GM13976 (cell line): ENCODE measurements at regions not wholly inside any gene's neighbourhood (a gene's known extent, or its start where the extent isn't known, plus 50 kb on each side); places are given as distances from the start of the nearest gene placed in this dataset.
"Not testable (repeated sequence)": the region's sequence is repeated elsewhere in the genome, so short reads cannot be mapped to it uniquely, and the experiment has no call there.

Source experiments
- DNase-seq: peaks from one replicate; pipeline ENCODE4 v3.0.0; 2012; ENCODE audit warnings: low spot score
- in situ Hi-C: fragments of 300-500 bp; cut with MboI; formaldehyde crosslinking; loops from one replicate; pipeline ENCODE4 v1.12.0; 2022; ENCODE audit warnings: low sequenced_read_pairs, mixed read lengths, inconsistent platforms; ENCODE audit not compliant: unreplicated experiment
- TF ChIP-seq, protein P1 (sequence below): IDR thresholded peaks from 2 replicates; pipeline ENCODE4 v1.5.1; 2012; ENCODE audit warnings: borderline replicate concordance, mild to moderate bottlenecking; ENCODE audit not compliant: insufficient read depth; ENCODE audit errors: extremely low read depth, missing control alignments, control extremely low read depth

- no peak for DNase-seq
- TF ChIP-seq, protein P1, sequence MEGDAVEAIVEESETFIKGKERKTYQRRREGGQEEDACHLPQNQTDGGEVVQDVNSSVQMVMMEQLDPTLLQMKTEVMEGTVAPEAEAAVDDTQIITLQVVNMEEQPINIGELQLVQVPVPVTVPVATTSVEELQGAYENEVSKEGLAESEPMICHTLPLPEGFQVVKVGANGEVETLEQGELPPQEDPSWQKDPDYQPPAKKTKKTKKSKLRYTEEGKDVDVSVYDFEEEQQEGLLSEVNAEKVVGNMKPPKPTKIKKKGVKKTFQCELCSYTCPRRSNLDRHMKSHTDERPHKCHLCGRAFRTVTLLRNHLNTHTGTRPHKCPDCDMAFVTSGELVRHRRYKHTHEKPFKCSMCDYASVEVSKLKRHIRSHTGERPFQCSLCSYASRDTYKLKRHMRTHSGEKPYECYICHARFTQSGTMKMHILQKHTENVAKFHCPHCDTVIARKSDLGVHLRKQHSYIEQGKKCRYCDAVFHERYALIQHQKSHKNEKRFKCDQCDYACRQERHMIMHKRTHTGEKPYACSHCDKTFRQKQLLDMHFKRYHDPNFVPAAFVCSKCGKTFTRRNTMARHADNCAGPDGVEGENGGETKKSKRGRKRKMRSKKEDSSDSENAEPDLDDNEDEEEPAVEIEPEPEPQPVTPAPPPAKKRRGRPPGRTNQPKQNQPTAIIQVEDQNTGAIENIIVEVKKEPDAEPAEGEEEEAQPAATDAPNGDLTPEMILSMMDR: no peak
- in situ Hi-C loops: no loop called here
Observed at GRCh38 chr3:193149998-193150397, 91.0 kb upstream of the PLAAT1 start.

- DNase-seq, in situ Hi-C loops: not testable (repeated sequence)
Observed at GRCh38 chr3:193155044-193155781, 85.8 kb upstream of the PLAAT1 start.

DNA sequence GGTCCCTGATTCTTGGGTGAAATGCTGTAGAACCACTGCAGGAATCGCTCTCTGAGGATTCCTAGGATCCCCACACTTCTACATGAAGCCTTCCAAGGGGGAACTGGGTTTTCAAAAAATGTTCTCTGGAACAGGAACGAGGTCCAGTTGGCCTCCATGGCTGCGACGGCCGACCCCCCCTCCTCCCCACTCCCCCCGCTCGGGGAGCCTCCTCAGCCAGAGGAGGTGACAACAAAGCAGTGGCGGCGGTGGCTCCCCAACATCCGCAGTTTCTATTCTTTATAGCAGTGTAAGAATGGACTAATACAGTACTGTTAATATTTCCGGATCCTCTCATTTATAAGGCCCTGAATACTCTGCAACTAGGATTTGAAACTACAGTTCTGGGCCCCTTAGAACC, 84.0 kb upstream of the PLAAT1 start:
- in situ Hi-C loops: no loop called here
- TF ChIP-seq, protein P1: no peak
- DNase-seq: no peak

DNA sequence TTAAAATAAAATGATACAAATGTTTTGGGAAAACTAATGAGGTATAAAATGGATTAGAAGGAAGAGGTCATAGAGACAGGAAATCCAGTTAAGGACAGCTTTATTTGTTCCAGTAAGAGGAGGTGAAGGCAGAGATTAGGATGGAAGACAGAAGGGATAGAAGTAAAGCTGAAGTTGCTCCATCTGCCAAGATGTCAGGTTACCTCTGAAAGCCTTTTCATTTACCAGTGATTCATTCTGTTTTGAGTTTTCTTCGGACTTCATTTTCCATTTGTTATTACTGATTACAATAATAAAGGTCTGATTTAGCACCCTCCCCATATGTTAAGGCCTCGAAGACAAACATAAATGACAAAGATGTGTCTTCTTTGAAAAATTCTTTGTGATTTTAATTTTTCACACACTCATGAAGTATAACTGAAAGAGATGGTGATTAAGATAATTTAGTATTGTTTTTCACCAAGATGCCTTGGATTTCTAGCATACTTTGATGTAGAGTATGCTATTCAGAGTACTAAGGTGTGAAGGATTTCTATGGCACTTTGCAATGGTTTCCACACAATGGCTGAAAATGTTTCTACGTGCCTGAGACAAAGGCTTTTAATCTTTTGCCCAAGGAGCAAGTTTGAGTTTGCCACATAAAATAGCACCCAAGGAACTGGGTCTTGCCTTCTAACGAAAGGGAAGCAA, 75.4 kb upstream of the PLAAT1 start:
- TF ChIP-seq, protein P1: no peak
- in situ Hi-C loops: no loop called here
- DNase-seq: no peak

GRCh38 chr3:193168931-193169330, 72.1 kb upstream of the PLAAT1 start:
- TF ChIP-seq, protein P1: no peak
- in situ Hi-C loops: no loop called here
- no peak for DNase-seq

GRCh38 chr3:193174140-193174539, 66.9 kb upstream of the PLAAT1 start:
- in situ Hi-C loops: no loop called here
- TF ChIP-seq, protein P1: no peak
- DNase-seq: no peak

DNA sequence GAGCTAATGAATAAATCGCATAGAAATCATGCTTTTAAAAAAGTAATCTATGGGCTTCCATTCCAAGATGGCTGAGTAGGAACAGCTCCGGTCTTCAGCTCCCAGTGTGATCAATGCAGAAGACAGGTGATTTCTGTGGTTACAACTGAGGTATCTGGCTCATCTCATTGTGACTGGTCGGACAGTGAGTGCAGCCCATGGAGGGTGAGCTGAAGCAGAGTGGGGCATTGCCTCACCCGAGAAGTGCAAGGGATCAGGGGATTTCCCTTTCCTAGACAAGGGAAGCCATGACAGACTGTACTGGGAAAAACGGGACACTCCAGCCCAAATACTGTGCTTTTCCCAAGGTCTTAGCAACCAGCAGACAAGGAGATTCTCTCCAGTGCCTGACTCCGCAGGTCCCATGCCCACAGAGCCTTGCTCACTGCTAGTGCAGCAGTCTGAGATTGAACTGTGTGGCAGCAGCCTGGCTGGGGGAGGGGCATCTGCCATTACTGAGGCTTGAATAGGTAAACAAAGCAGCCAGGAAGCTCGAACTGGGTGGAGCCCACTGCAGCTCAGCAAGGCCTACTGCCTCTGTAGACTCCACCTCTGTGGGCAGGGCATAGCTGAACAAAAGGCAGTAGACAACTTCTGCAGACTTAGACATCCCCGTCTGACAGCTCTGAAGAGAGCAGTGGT, 61.5 kb upstream of the PLAAT1 start:
- in situ Hi-C loops, DNase-seq: not testable (repeated sequence)
